T-cell (primary cell): ENCODE measurements at regions not wholly inside any gene's neighbourhood (a gene's known extent, or its start where the extent isn't known, plus 50 kb on each side); places are given as distances from the start of the nearest gene placed in this dataset.

Experiments used
- ATAC-seq, 4 experiments: fragments of 200-7000 bp in 3 of 4; fragments of 150-1000 bp in 1 of 4; cut with Tn5 transposase; replicated peaks in 1 of 4; 1 replicate in 3 of 4; 2 replicates in 1 of 4; pipeline ENCODE4 v1.10.0; 2021; ENCODE audit warnings: moderate library complexity in 3 of 4, mild to moderate bottlenecking in 2 of 4, moderate number of reproducible peaks in 1 of 4
- CTCF ChIA-PET, 2 donors: fragments of 300-600 bp; sonication (Branson Sonifier 250); formaldehyde crosslinking; loops; one replicate each; lab custom pipeline; 2022; ENCODE audit warnings: antibody characterized with exemption in 2 of 2; lab: Charles Lee
- POLR2A ChIA-PET, 2 donors: fragments of 300-600 bp; sonication (Branson Sonifier 250); formaldehyde crosslinking; loops; one replicate each; lab custom pipeline; 2022; ENCODE audit warnings: antibody characterized with exemption in 2 of 2; lab: Charles Lee
- DNase-seq, 35 experiments: peaks; one replicate each; pipeline versions ENCODE4 v3.0.0 to v3.0.0-alpha.2; 2013 to 2023
- H3K27ac ChIP-seq: one replicate; pipeline ENCODE4 v1.5.1; 2013; ENCODE audit warnings: low read length
- H3K27me3 ChIP-seq, 2 experiments: replicated peaks in 1 of 2; 1 replicate in 1 of 2; 2 replicates in 1 of 2; pipeline versions ENCODE4 v1.6.1 to v1.7.0; 2013; ENCODE audit warnings: low read length in 1 of 2, mixed read lengths in 1 of 2; ENCODE audit not compliant: control insufficient read depth in 2 of 2, insufficient read depth in 2 of 2; ENCODE audit errors: extremely low read depth in 1 of 2
- H3K36me3 ChIP-seq, 2 donors: 1 replicate in 1 of 2; 2 replicates in 1 of 2; pipeline versions ENCODE4 v1.6.1 to v1.7.0; 2013; ENCODE audit warnings: low read length in 1 of 2; ENCODE audit not compliant: control insufficient read depth in 2 of 2, insufficient read depth in 1 of 2; ENCODE audit errors: extremely low read depth in 1 of 2
- H3K4me1 ChIP-seq, 2 experiments: 1 replicate in 1 of 2; 2 replicates in 1 of 2; pipeline versions ENCODE4 v1.6.1 to v1.7.0; 2013; ENCODE audit warnings: low read length in 2 of 2, mixed read lengths in 1 of 2; ENCODE audit not compliant: insufficient read depth in 2 of 2, control insufficient read depth in 1 of 2; ENCODE audit errors: extremely low read depth in 1 of 2
- H3K4me3 ChIP-seq, 2 donors: 1 replicate in 1 of 2; 2 replicates in 1 of 2; pipeline versions ENCODE4 v1.5.1 to v1.7.0; 2013; ENCODE audit warnings: mild to moderate bottlenecking in 2 of 2, low read length in 1 of 2, moderate library complexity in 1 of 2; ENCODE audit not compliant: control insufficient read depth in 1 of 2; ENCODE audit errors: extremely low read depth in 1 of 2
- H3K9me3 ChIP-seq: 2 replicates; pipeline ENCODE4 v1.7.0; 2013
- H3K27ac Mint-ChIP-seq, 2 donors: one replicate each; pipeline ENCODE4 v1.8.0; 2020 to 2021; ENCODE audit warnings: mild to moderate bottlenecking in 2 of 2, mixed read lengths in 2 of 2
- H3K27me3 Mint-ChIP-seq, 2 donors: one replicate each; pipeline ENCODE4 v1.8.0; 2021 to 2022; ENCODE audit warnings: mixed read lengths in 2 of 2
- H3K36me3 Mint-ChIP-seq: one replicate; pipeline ENCODE4 v1.8.0; 2021; ENCODE audit warnings: mixed read lengths
- H3K4me1 Mint-ChIP-seq, 3 donors: one replicate each; pipeline ENCODE4 v1.8.0; 2020 to 2022; ENCODE audit warnings: mixed read lengths in 3 of 3, mild to moderate bottlenecking in 1 of 3
- H3K4me3 Mint-ChIP-seq, 3 donors: one replicate each; pipeline ENCODE4 v1.8.0; 2020 to 2022; ENCODE audit warnings: mild to moderate bottlenecking in 3 of 3, mixed read lengths in 3 of 3, moderate library complexity in 3 of 3
- H3K9me3 Mint-ChIP-seq, 3 donors: one replicate each; pipeline ENCODE4 v1.8.0; 2020 to 2022; ENCODE audit warnings: mixed read lengths in 3 of 3
- WGBS: methylation state at CpG from one replicate; pipeline ENCODE4 v1.1.5; 2013; ENCODE audit warnings: missing lambda C conversion rate; ENCODE audit not compliant: insufficient coverage; 5-methylcytosine and 5-hydroxymethylcytosine counted together

GRCh38 chr17:70414300-70414699 is 245.0 kb downstream of the KCNJ2 start:
- no CpG with 5 or more reads among the region's 3 CpGs for WGBS
- DNase-seq, result no peak

GRCh38 chr17:70420861-70421445 is 251.6 kb downstream of the KCNJ2 start:
- H3K4me1 Mint-ChIP-seq, result no peaks in the 10 kb centered on the region
- H3K36me3 ChIP-seq, result no peaks in the 10 kb centered on the region
- H3K27ac ChIP-seq, result no peak overlapping the region
- ATAC-seq (no peak), DNase-seq (no peak)
- H3K4me3 ChIP-seq, result no peak overlapping the region
- no peaks in the 10 kb centered on the region for H3K27me3 ChIP-seq
- H3K4me1 ChIP-seq, result no peaks in the 10 kb centered on the region
- CTCF ChIA-PET, result no interaction called here
- peaks cover 0 to 3% (median 0%) of the 10 kb centered on the region in 3 donors for H3K9me3 Mint-ChIP-seq
- no peaks in the 10 kb centered on the region for H3K36me3 Mint-ChIP-seq
- no peak overlapping the region for H3K4me3 Mint-ChIP-seq
- no peaks in the 10 kb centered on the region for H3K9me3 ChIP-seq
- H3K27me3 Mint-ChIP-seq, result peaks cover 0 to under 1% of the 10 kb centered on the region in 2 donors
- no peak overlapping the region for H3K27ac Mint-ChIP-seq
- POLR2A ChIA-PET, result interaction anchor here in 1 of 2 donors (0.7 kb wide), 1 partner anchor 17 kb away, joined by 3 read pairs; no protein-coding TSS in a partner anchor
- WGBS, result no CpG with 5 or more reads among the region's 2 CpGs

More at GRCh38 chr17:70414300-70414699, 245.0 kb downstream of the KCNJ2 start:
- Histone ChIP-seq H3K4me3 (no peak overlapping the region), H3K27me3 (no peaks in the 10 kb centered on the region), H3K27ac (no peak overlapping the region), H3K36me3 (no peaks in the 10 kb centered on the region), H3K4me1 (no peaks in the 10 kb centered on the region), H3K9me3 (no peaks in the 10 kb centered on the region)
- ChIA-PET CTCF (no interaction called here), POLR2A (no interaction called here)
- Mint-ChIP-seq H3K36me3 (no peaks in the 10 kb centered on the region), H3K9me3 (peaks cover 0 to 4% (median 0%) of the 10 kb centered on the region in 3 donors), H3K4me3 (no peak overlapping the region), H3K27ac (no peak overlapping the region), H3K4me1 (no peaks in the 10 kb centered on the region), H3K27me3 (peaks cover 0 to 3% of the 10 kb centered on the region in 2 donors)
- no peak for ATAC-seq

- Histone ChIP-seq H3K36me3 (no peaks in the 10 kb centered on the region), H3K27me3 (no peaks in the 10 kb centered on the region), H3K4me3 (no peak overlapping the region), H3K4me1 (no peaks in the 10 kb centered on the region), H3K9me3 (no peaks in the 10 kb centered on the region), H3K27ac (no peak overlapping the region)
- ChIA-PET POLR2A (no interaction called here), CTCF (no interaction called here)
- Mint-ChIP-seq H3K4me1 (no peaks in the 10 kb centered on the region), H3K36me3 (no peaks in the 10 kb centered on the region), H3K4me3 (no peak overlapping the region), H3K27ac (no peak overlapping the region), H3K9me3 (peaks cover 0 to 3% (median 0%) of the 10 kb centered on the region in 3 donors), H3K27me3 (peaks cover 0 to 2% of the 10 kb centered on the region in 2 donors)
- no peak for ATAC-seq
- no peak for DNase-seq
Measured at GRCh38 chr17:70422862-70423261, 253.5 kb downstream of the KCNJ2 start.

- no peak overlapping the region for H3K27ac Mint-ChIP-seq
- ChIA-PET POLR2A (no interaction called here), CTCF (no interaction called here)
- no peaks in the 10 kb centered on the region for H3K4me1 Mint-ChIP-seq
- Histone ChIP-seq H3K4me1 (no peaks in the 10 kb centered on the region), H3K27ac (no peak overlapping the region), H3K27me3 (no peaks in the 10 kb centered on the region), H3K36me3 (no peaks in the 10 kb centered on the region), H3K4me3 (no peak overlapping the region), H3K9me3 (no peaks in the 10 kb centered on the region)
- WGBS, result no CpG with 5 or more reads among the region's 2 CpGs
- no peak overlapping the region for H3K4me3 Mint-ChIP-seq
- peaks cover 0 to 2% of the 10 kb centered on the region in 2 donors for H3K27me3 Mint-ChIP-seq
- peaks cover 0 to 3% (median 0%) of the 10 kb centered on the region in 3 donors for H3K9me3 Mint-ChIP-seq
- no peak for DNase-seq
- no peaks in the 10 kb centered on the region for H3K36me3 Mint-ChIP-seq
- ATAC-seq, result no peak
Measured at GRCh38 chr17:70423562-70423961, 254.2 kb downstream of the KCNJ2 start.

GRCh38 chr17:70426752-70427151 is 257.4 kb downstream of the KCNJ2 start:
- no peak for DNase-seq
- Mint-ChIP-seq H3K27me3 (peaks cover 0 to 2% of the 10 kb centered on the region in 2 donors), H3K27ac (no peak overlapping the region), H3K4me3 (no peak overlapping the region), H3K4me1 (no peaks in the 10 kb centered on the region), H3K9me3 (no peaks in the 10 kb centered on the region), H3K36me3 (no peaks in the 10 kb centered on the region)
- Histone ChIP-seq H3K27ac (no peak overlapping the region), H3K9me3 (no peaks in the 10 kb centered on the region), H3K27me3 (no peaks in the 10 kb centered on the region), H3K36me3 (no peaks in the 10 kb centered on the region), H3K4me3 (no peak overlapping the region), H3K4me1 (no peaks in the 10 kb centered on the region)
- ChIA-PET POLR2A (no interaction called here), CTCF (no interaction called here)
- ATAC-seq, result no peak
- WGBS, result 60% methylated on average over 1 of the region's 3 CpGs

- DNase-seq (no peak), ATAC-seq (no peak)
- H3K9me3 Mint-ChIP-seq, result no peaks in the 10 kb centered on the region
- 71% methylated on average over 6 of the region's 9 CpGs for WGBS
- no peaks in the 10 kb centered on the region for H3K27me3 Mint-ChIP-seq
- ChIA-PET CTCF (interaction anchor here in 1 of 2 donors (0.5 kb wide), 1 partner anchor 912 kb away, joined by 3 read pairs; no protein-coding TSS in a partner anchor), POLR2A (no interaction called here)
- no peak overlapping the region for H3K4me3 ChIP-seq
- H3K27ac Mint-ChIP-seq, result no peak overlapping the region
- no peak overlapping the region for H3K27ac ChIP-seq
- H3K36me3 Mint-ChIP-seq, result no peaks in the 10 kb centered on the region
- H3K4me3 Mint-ChIP-seq, result no peak overlapping the region
- H3K36me3 ChIP-seq, result no peaks in the 10 kb centered on the region
- no peaks in the 10 kb centered on the region for H3K4me1 Mint-ChIP-seq
- no peaks in the 10 kb centered on the region for H3K9me3 ChIP-seq
- H3K27me3 ChIP-seq, result no peaks in the 10 kb centered on the region
- H3K4me1 ChIP-seq, result no peaks in the 10 kb centered on the region
Measured at GRCh38 chr17:70434536-70435490, 265.5 kb downstream of the KCNJ2 start.
